Breast epithelium (tissue), 4 donors: ENCODE measurements at regions not wholly inside any gene's neighbourhood (a gene's known extent, or its start where the extent isn't known, plus 50 kb on each side); places are given as distances from the start of the nearest gene placed in this dataset.
A peak's percentile ranks its signal among the peaks of the same experiment; 100 is the strongest.

Experiments
- DNase-seq, 2 donors: peaks; one replicate each; pipeline ENCODE4 v3.0.0-alpha.2; 2019; ENCODE audit warnings: low spot score in 2 of 2
- H3K27ac ChIP-seq, 2 donors: fragments of 200-600 bp; sonication (generic) in 1 of 2; one replicate each; pipeline ENCODE4 v1.5.1; 2016 to 2019; ENCODE audit warnings: mild to moderate bottlenecking in 1 of 2
- H3K27me3 ChIP-seq, 2 donors: fragments of 200-600 bp; sonication (generic) in 1 of 2; one replicate each; pipeline versions ENCODE4 v1.5.1 to v1.6.0; 2017 to 2019; ENCODE audit warnings: control low read depth in 1 of 2, mild to moderate bottlenecking in 1 of 2
- H3K36me3 ChIP-seq: fragments of 200-600 bp; one replicate; pipeline ENCODE4 v1.5.1; 2019
- H3K4me1 ChIP-seq, 2 donors: fragments of 200-600 bp; sonication (generic); one replicate each; pipeline ENCODE4 v1.5.1; 2016 to 2019; ENCODE audit warnings: control low read depth in 1 of 2
- H3K4me3 ChIP-seq, 3 donors: fragments of 200-600 bp; sonication (generic); 1 replicate in 2 of 3; 2 replicates in 1 of 3; pipeline ENCODE4 v1.5.1; 2016 to 2019; ENCODE audit warnings: mild to moderate bottlenecking in 3 of 3, moderate library complexity in 2 of 3
- H3K9me3 ChIP-seq, 2 donors: fragments of 200-600 bp; sonication (generic) in 1 of 2; one replicate each; pipeline ENCODE4 v1.5.1; 2016 to 2019; ENCODE audit warnings: control low read depth in 1 of 2
- CTCF ChIP-seq, 3 donors: fragments of 450-650 bp; IDR thresholded peaks; one replicate each; pipeline ENCODE4 v1.5.1; 2016 to 2017; ENCODE audit warnings: antibody characterized with exemption in 3 of 3, mild to moderate bottlenecking in 3 of 3, moderate library complexity in 3 of 3
- POLR2A ChIP-seq: fragments of 450-650 bp; IDR thresholded peaks from one replicate; pipeline ENCODE4 v1.6.1; 2016; ENCODE audit warnings: antibody characterized with exemption, mild to moderate bottlenecking, moderate library complexity
- POLR2AphosphoS5 ChIP-seq, 3 donors: sonication (generic); formaldehyde crosslinking; IDR thresholded peaks; one replicate each; pipeline ENCODE4 v1.6.1; 2017; ENCODE audit warnings: antibody characterized with exemption in 3 of 3
- intact Hi-C: fragments of 100-400 bp; cut with DNase I; formaldehyde crosslinking; loops from one replicate; pipeline ENCODE4 v1.15.1; 2023; ENCODE audit warnings: low total_unique reads

- H3K27me3 ChIP-seq: no peaks in the 10 kb centered on the region
- no peak for TF ChIP-seq CTCF (IDR thresholded peaks at IDR 0.05)
- no peak for TF ChIP-seq POLR2A
- TF ChIP-seq POLR2AphosphoS5 (IDR thresholded peaks at IDR 0.05): no peak
- no peaks in the 10 kb centered on the region for H3K9me3 ChIP-seq
- no peak overlapping the region for H3K27ac ChIP-seq
- H3K36me3 ChIP-seq: no peaks in the 10 kb centered on the region
- H3K4me1 ChIP-seq: no peaks in the 10 kb centered on the region
- intact Hi-C loops: no loop called here
- DNase-seq: no peak
- no peak overlapping the region for H3K4me3 ChIP-seq
Observed at GRCh38 chr1:193426061-193426460, 239.6 kb upstream of the B3GALT2 start.

DNA sequence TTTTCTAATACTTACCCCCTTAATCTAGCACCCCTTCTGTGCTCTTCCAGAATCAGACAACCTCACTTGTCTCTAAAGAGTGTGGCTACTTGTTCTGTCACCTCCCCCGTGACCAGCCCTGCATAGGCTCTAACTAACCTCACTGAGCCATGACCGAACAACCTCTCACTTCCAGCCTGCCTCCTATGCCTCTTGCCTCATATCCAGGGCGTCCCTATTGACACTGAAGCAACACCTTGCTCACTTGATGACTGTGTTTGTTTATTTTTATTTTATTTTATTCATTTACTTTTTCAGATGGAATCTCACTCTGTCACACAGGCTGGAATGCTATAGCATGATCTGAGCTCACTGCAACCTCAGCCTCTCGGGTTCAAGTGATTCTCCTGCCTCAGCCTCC lies 235.1 kb upstream of the B3GALT2 start:
- intact Hi-C loops: no loop called here
- Histone ChIP-seq H3K27me3 (no peaks in the 10 kb centered on the region), H3K4me1 (no peaks in the 10 kb centered on the region), H3K27ac (no peak overlapping the region), H3K4me3 (no peak overlapping the region), H3K36me3 (no peaks in the 10 kb centered on the region), H3K9me3 (no peaks in the 10 kb centered on the region)
- no peak for DNase-seq
- TF ChIP-seq POLR2AphosphoS5 (IDR thresholded peaks at IDR 0.05): no peak
- TF ChIP-seq CTCF (IDR thresholded peaks at IDR 0.05): no peak
- TF ChIP-seq POLR2A: no peak

GRCh38 chr1:193419295-193419694 lies 232.9 kb upstream of the B3GALT2 start:
- H3K9me3 ChIP-seq: no peaks in the 10 kb centered on the region
- H3K36me3 ChIP-seq: no peaks in the 10 kb centered on the region
- TF ChIP-seq CTCF (IDR thresholded peaks at IDR 0.05): no peak
- TF ChIP-seq POLR2A: no peak
- TF ChIP-seq POLR2AphosphoS5 (IDR thresholded peaks at IDR 0.05): no peak
- no peak for DNase-seq
- H3K4me3 ChIP-seq: no peak overlapping the region
- intact Hi-C loops: no loop called here
- no peaks in the 10 kb centered on the region for H3K4me1 ChIP-seq
- no peak overlapping the region for H3K27ac ChIP-seq
- H3K27me3 ChIP-seq: no peaks in the 10 kb centered on the region

DNA sequence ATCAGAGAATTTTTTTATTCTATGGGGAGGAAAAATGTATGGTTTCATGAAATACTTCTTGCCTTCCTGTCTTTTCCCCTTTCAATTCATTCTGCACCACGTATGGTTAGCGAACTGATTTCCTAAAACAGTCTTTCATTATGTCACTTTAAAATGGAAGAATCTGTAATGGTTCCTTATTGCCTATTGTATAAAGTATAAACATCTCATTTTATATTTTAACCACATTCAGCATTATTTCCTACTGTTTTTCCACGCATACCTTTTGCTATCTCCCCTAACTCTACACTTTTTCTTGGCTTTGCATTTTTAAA lies 232.3 kb upstream of the B3GALT2 start:
- H3K4me1 ChIP-seq: no peaks in the 10 kb centered on the region
- intact Hi-C loops: no loop called here
- TF ChIP-seq CTCF (IDR thresholded peaks at IDR 0.05) (no peak), POLR2A (no peak), POLR2AphosphoS5 (IDR thresholded peaks at IDR 0.05) (no peak)
- no peak overlapping the region for H3K27ac ChIP-seq
- no peak for DNase-seq
- no peaks in the 10 kb centered on the region for H3K27me3 ChIP-seq
- H3K9me3 ChIP-seq: no peaks in the 10 kb centered on the region
- peak overlapping the region; percentile 25 to 53 (median 30) for H3K4me3 ChIP-seq
- no peaks in the 10 kb centered on the region for H3K36me3 ChIP-seq

- TF ChIP-seq CTCF (IDR thresholded peaks at IDR 0.05) (no peak), POLR2AphosphoS5 (IDR thresholded peaks at IDR 0.05) (no peak), POLR2A (no peak)
- peak overlapping the region; percentile 25 to 53 (median 30) for H3K4me3 ChIP-seq
Observed at GRCh38 chr1:193417945-193418744, 231.7 kb upstream of the B3GALT2 start.

More at GRCh38 chr1:193417945-193418744, 231.7 kb upstream of the B3GALT2 start:
- intact Hi-C loops: no loop called here
- Histone ChIP-seq H3K36me3 (no peaks in the 10 kb centered on the region), H3K4me1 (no peaks in the 10 kb centered on the region), H3K9me3 (no peaks in the 10 kb centered on the region), H3K27ac (no peak overlapping the region), H3K27me3 (no peaks in the 10 kb centered on the region)
- DNase-seq: no peak
